GM19395 (cell line): ENCODE measurements at regions not wholly inside any gene's neighbourhood (a gene's known extent, or its start where the extent isn't known, plus 50 kb on each side); places are given as distances from the start of the nearest gene placed in this dataset.

Experiments used
- ATAC-seq: cut with Tn5 transposase; IDR thresholded peaks from one replicate; pipeline ENCODE4 v1.9.1; 2021; ENCODE audit warnings: mild to moderate bottlenecking, moderate library complexity; ENCODE audit not compliant: unreplicated experiment

GRCh38 chr5:57858905-57859304, 376.3 kb upstream of the ACTBL2 start:
- ATAC-seq = no peak

DNA sequence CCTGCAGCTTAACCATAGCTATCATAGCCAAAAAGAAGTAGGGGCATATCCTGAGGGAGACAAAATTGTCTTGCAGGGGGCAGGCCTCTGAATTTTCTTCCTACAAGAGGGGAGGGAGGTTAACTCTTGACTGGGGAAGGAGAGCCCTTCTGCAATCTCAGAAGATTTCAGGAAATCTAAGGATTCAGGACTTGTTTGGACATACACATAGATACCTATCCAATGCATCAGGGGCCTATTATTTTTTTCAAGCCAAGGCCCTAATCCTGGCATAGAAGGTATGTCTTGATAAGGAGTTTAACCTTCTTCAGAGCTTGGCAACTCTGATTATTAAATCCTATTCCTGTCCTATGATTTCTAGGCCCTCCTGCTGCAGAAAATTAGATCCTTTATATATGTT, 375.1 kb upstream of the ACTBL2 start:
- ATAC-seq = no peak

- no peak for ATAC-seq
Observed at GRCh38 chr5:57855831-57856230, 373.2 kb upstream of the ACTBL2 start.

DNA sequence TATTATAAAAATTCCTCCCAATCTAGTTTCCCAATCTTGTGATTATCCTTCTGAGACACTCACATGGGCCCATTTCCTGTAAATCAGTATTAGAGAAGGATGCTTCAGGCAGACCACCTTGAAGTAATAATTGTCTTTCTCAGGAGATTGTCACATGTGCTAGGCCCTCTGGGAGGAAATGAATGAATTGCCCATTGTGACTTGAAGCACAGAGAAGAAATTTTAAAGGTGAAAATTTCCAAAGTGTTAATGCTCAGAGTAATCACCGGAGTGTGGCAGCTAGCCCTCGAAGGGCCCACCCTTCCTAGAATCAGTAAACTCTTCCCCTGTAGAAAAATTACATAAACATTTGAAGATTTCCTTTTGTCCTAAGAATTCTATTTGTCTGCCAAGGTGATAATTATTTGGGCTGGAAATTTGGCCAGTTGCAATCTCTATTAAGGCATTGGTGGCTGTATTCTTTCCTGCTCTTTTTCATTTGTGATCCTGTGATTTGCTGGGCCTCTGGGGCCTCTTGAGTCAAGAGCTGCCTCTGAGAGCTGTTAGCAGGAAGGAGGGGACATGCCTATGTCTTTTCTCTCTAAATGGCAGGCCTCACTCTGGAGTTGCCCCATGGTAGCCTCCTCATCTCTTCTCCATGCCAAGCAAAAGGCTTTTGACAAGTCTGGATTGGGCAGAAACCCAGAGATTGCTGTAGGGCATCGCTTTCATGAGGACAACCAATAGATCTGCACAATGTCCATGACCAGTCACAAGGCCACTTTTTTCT, 371.5 kb upstream of the ACTBL2 start:
- no peak for ATAC-seq

- no peak for ATAC-seq
Observed at GRCh38 chr5:57850109-57850508, 367.5 kb upstream of the ACTBL2 start.

- ATAC-seq = no peak
Observed at GRCh38 chr5:57845025-57845424, 362.4 kb upstream of the ACTBL2 start.

DNA sequence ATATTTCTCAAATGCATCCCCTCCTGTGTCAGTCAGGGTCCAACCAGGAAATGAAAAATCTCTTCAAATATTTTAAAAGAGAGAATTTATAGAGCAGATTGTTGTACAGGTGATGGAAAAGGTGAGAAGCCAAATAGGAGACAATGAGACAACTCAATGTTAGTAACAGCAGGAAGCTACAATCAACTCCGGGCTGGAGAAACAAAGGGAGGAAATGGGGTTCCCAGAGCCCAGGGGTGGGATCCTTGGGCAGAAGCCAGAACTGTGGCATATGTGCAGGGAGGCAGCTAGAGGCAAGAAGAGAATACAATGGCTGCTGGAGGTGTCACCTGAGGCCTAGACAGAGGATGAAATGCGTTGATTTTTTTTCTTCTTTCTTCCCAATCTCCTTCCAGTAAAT, 361.8 kb upstream of the ACTBL2 start:
- ATAC-seq = no peak

GRCh38 chr5:57843059-57843367, 360.4 kb upstream of the ACTBL2 start:
- no peak for ATAC-seq

GRCh38 chr5:57842364-57843058, 359.9 kb upstream of the ACTBL2 start:
- no peak for ATAC-seq

- no peak for ATAC-seq
Observed at GRCh38 chr5:57841676-57842363, 359.2 kb upstream of the ACTBL2 start.

GRCh38 chr5:57839437-57840079, 356.9 kb upstream of the ACTBL2 start:
- no peak for ATAC-seq

- no peak for ATAC-seq
Observed at GRCh38 chr5:57839025-57839424, 356.4 kb upstream of the ACTBL2 start.

GRCh38 chr5:57836921-57837320, 354.3 kb upstream of the ACTBL2 start:
- ATAC-seq = no peak

DNA sequence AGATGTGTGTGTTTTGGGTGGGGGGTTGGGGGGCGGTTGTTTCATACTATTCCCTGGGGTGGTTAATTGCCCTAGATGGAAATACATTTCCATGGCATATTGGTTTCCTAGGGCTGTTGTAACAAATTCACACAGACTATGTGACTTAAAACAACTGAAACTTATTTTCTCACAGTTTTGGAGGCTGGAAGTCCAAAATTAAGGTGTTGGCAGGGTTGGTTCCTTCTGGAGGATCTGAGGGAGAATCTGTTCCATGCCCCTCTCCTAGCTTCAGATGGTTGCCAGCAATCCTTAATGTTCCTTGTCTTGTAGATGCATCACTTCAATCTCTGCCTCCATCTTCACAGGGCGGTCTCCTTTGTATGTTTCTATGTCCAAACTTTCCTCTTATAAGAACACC, 353.7 kb upstream of the ACTBL2 start:
- ATAC-seq = no peak

DNA sequence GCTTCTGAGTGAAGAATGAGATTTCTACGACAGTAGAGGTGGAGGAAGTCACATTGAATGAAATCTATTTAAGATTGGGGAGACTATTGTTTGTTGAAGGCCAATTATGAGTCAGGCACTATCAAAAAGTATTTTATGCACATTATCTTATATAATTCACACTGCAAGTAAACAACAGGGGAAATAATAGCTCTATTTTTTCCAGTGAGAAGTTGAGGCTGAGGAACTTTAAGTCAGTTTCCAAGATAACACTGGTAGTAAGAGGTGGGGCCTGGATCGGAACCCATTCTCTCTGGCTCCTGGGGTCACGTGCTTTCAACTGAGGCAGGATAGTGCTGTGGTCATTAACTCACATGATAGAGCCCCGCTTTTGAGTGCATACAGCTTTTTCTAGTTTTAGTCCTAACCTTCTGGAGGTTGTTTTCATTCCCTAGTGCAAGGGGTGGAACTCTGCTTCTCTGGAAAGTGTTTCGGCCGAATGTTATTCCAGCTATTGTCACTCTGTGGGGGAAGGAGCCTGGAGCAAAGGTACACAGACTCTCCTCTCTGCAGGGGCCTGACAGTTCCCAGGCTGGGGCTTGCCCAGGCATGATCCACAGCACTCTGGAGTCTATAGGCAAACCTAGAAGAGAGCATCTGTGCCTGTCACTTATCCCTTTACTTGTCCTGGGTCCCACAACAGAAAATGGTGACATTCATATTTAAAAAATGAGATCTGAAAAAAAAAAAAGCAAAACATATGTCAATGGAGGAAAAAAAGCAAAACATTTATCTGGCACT, 352.4 kb upstream of the ACTBL2 start:
- no peak for ATAC-seq

GRCh38 chr5:57833489-57833888, 350.9 kb upstream of the ACTBL2 start:
- ATAC-seq = no peak

- ATAC-seq = no peak
Observed at GRCh38 chr5:57832875-57833274, 350.3 kb upstream of the ACTBL2 start.

DNA sequence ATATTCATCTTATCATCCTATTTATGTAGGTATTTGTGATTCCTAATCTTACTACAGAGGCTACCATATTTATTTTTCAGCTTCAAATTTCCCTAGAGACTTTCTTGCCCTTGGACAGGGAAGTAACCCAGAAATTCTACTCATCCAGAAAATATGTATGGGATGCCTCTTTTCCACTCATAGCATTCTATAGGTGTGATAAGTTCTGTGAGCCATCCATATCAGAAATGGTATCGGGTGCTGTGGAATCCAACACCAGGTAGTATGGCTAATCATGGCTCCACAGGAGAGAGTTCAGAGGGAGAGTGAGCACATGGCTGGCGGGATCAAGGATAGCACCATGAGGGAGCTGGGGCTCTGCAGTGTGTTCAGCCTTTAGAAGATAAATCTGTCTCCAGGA, 349.3 kb upstream of the ACTBL2 start:
- ATAC-seq = no peak

DNA sequence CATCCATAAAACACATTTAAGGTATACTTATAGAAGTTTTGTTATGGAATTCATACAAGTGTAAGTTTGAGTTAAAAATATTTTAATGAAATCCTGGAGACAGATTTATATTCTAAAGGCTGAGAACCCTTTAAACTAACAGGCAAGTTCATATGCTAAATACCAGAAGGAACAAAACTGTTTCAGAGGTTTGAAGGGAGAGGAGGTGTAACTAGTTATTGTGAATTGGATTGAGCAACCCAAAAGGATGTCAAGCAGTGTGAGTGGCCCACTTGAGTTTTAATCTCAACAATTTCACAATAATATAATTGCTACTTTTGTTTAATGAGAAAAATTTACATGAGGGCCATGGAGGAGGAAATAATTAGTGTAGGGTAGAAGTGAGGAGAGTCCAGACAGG, 348.5 kb upstream of the ACTBL2 start:
- no peak for ATAC-seq

GRCh38 chr5:57828221-57828620, 345.6 kb upstream of the ACTBL2 start:
- ATAC-seq = no peak
